HEK293T (cell line): ENCODE measurements at regions not wholly inside any gene's neighbourhood (a gene's known extent, or its start where the extent isn't known, plus 50 kb on each side); places are given as distances from the start of the nearest gene placed in this dataset.

Source experiments
- BHLHE40 ChIP-seq: fragments of 450-650 bp; IDR thresholded peaks from 2 replicates; pipeline ENCODE4 v1.6.1; 2016; ENCODE audit warnings: mild to moderate bottlenecking, moderate library complexity, borderline replicate concordance
- ELF4 ChIP-seq: fragments of 450-650 bp; IDR thresholded peaks from 2 replicates; pipeline ENCODE4 v1.6.1; 2017; ENCODE audit warnings: antibody characterized with exemption
- FOXA1 ChIP-seq: fragments of 450-650 bp; IDR thresholded peaks from 2 replicates; pipeline ENCODE4 v1.6.1; 2016; ENCODE audit warnings: mild to moderate bottlenecking
- FOXK2 ChIP-seq: fragments of 450-650 bp; IDR thresholded peaks from 2 replicates; pipeline ENCODE4 v1.6.1; 2016; ENCODE audit warnings: mild to moderate bottlenecking
- FOXM1 ChIP-seq: fragments of 450-650 bp; IDR thresholded peaks from 2 replicates; pipeline ENCODE4 v1.6.1; 2017; ENCODE audit warnings: mild to moderate bottlenecking, borderline replicate concordance

- TF ChIP-seq FOXM1 (no peak), BHLHE40 (no peak), FOXA1 (no peak), FOXK2 (no peak), ELF4 (no peak)
These were observed 161.8 kb upstream of the B3GALT2 start for GRCh38 chr1:193348091-193348768.
